ENCODE measurements at regions not wholly inside any gene's neighbourhood (a gene's known extent, or its start where the extent isn't known, plus 50 kb on each side); places are given as distances from the start of the nearest gene placed in this dataset.

DNA sequence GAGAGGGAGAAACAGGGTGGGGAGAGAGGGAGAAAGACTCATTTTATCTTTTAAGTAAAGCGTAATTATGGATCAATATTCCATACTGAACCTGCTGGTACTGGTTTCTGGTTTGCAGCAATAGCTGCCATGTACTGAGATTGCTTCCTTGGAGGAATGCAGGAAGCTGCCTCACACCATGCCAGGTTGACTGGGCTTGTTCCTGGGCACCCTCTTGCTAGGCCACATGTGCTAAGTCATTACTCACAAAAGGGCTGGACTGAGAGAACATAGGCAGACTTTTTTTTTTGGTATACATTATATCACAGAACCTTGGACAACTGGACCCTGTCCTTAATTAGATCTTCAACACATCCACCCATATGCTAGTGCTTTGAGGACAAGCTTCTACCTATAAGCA, 193.4 kb downstream of the ZNF621 start:
- TF ChIP-seq, protein P1, sequence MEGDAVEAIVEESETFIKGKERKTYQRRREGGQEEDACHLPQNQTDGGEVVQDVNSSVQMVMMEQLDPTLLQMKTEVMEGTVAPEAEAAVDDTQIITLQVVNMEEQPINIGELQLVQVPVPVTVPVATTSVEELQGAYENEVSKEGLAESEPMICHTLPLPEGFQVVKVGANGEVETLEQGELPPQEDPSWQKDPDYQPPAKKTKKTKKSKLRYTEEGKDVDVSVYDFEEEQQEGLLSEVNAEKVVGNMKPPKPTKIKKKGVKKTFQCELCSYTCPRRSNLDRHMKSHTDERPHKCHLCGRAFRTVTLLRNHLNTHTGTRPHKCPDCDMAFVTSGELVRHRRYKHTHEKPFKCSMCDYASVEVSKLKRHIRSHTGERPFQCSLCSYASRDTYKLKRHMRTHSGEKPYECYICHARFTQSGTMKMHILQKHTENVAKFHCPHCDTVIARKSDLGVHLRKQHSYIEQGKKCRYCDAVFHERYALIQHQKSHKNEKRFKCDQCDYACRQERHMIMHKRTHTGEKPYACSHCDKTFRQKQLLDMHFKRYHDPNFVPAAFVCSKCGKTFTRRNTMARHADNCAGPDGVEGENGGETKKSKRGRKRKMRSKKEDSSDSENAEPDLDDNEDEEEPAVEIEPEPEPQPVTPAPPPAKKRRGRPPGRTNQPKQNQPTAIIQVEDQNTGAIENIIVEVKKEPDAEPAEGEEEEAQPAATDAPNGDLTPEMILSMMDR (conservative IDR thresholded peaks at IDR 0.05 in 1 of 2, IDR thresholded peaks at IDR 0.05 in 1 of 2; ENCODE audit: low read depth in 1 of 2, low read length in 2 of 2), result no peak
- TF ChIP-seq EZH2 (IDR thresholded peaks at IDR 0.05; ENCODE audit: low read length, missing control alignments), result no peak

Measured in fibroblast of lung (primary cell).